ENCODE measurements at regions not wholly inside any gene's neighbourhood (a gene's known extent, or its start where the extent isn't known, plus 50 kb on each side); places are given as distances from the start of the nearest gene placed in this dataset.

- TF ChIP-seq, protein P1, sequence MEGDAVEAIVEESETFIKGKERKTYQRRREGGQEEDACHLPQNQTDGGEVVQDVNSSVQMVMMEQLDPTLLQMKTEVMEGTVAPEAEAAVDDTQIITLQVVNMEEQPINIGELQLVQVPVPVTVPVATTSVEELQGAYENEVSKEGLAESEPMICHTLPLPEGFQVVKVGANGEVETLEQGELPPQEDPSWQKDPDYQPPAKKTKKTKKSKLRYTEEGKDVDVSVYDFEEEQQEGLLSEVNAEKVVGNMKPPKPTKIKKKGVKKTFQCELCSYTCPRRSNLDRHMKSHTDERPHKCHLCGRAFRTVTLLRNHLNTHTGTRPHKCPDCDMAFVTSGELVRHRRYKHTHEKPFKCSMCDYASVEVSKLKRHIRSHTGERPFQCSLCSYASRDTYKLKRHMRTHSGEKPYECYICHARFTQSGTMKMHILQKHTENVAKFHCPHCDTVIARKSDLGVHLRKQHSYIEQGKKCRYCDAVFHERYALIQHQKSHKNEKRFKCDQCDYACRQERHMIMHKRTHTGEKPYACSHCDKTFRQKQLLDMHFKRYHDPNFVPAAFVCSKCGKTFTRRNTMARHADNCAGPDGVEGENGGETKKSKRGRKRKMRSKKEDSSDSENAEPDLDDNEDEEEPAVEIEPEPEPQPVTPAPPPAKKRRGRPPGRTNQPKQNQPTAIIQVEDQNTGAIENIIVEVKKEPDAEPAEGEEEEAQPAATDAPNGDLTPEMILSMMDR (IDR thresholded peaks at IDR 0.05; ENCODE audit: low read length) = no peak
- TF ChIP-seq EZH2 (IDR thresholded peaks at IDR 0.05; ENCODE audit: borderline replicate concordance, low read length) = no peak
Measured at GRCh38 chr10:86579883-86580520, 58.4 kb upstream of the WAPL start.

All from OCI-LY1 (cell line).